NCI-H1105 (cell line): ENCODE measurements at regions not wholly inside any gene's neighbourhood (a gene's known extent, or its start where the extent isn't known, plus 50 kb on each side); places are given as distances from the start of the nearest gene placed in this dataset.

ENCODE experiments used
- DNase-seq: peaks from one replicate; lab custom pipeline; 2025; lab: John Stamatoyannopoulos, UW

DNA sequence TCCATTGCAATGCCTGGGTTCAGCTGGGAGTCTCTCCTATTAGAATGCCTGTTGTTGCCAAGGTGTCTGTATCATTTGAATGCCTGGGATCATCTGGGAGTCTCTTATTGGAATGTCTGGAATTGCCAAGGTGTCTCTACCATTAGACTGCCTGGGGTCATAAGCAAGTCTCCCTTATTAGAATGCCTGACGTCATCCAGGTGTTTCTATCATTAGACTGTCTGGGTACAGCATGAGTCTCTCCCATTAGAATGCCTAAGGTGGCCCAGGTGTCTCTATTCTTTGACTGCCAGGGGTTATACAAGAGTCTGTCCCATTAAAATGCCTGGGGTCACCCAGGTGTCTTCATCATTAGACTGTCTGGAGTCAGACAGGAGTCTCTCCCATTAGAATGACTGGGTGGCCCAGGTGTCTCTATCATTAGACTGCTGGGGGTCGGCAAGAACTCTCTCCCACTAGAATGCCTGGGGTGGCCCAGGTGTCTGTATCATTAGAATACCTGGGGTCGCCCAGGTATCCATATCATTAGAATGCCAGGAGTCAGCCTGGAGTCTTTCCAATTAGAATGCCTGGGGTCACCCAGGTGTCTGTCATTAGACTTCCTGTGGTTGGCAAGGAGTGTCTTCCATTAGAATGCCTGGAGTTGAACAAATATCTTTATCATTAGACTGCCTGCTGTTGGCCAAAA lies 2274.0 kb downstream of the TP53TG3F start:
- DNase-seq, result no peak

DNA sequence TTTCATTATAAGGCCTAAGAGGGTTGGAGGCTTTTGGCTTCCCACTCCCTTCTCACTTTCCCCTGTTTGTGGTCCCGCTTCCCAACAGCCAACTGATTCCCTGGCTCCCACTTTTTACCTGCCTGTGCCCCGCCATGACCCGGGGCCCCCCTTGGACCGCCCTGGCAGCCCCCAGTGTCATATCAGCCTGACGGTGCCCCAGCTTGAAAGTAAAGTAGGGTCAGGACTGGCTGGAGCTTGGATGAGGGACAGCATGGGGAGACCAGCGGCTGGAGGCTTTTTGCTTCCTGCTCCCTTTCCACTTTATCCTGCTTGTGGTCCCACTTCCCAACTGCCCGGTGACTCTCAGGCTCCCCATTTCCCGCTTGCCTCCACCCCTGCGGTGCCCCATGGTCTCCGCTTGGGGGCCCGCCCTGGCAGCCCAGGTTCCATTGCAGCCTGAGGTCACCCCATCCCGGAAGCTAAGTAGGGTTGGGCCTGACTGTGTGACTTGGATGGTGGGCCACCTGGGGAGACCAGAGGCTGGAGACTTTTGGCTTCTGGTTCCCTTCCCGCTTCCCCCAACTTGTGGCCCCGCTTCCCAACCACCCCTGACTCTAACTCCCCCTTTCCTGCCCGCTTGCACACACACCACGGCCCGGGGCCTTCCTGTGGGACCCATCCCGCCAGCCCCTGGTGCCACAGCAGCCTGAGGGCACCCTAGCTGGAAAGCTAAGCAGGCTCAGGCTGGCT lies 2274.7 kb downstream of the TP53TG3F start:
- no peak for DNase-seq

DNA sequence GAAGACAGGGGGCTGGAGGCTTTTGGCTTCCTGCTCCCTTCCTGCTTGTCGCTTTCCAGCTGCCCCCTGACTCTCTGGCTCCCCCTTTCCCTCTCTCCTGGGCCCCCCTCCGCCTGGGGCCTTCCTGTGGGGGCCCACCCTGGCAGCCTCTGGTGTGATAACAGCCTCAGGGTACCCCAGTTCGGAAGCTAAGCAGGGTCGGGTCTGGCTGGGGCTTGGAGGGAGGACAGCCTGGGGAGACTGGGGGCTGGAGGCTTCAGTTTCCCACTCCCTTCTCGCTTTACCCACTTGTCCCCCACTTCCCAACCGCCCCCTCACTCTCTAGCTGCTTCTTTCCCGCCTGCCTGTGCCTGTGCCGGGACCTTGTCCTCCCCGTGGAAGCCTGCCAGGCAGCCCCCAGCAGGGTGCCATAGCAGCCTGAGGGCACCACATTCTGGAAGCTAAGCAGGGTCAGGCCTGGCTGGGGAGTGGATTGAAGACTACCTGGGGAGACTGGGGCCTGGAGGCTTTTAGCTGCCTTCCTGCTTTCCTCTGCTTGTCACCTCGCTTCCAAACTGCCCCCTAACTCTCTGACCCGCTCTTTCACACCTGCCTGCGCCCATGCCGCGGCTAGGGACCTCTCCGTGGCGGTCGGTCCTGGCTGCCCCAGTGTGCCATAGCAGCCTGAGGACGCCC lies 2275.5 kb downstream of the TP53TG3F start:
- DNase-seq, result no peak

DNA sequence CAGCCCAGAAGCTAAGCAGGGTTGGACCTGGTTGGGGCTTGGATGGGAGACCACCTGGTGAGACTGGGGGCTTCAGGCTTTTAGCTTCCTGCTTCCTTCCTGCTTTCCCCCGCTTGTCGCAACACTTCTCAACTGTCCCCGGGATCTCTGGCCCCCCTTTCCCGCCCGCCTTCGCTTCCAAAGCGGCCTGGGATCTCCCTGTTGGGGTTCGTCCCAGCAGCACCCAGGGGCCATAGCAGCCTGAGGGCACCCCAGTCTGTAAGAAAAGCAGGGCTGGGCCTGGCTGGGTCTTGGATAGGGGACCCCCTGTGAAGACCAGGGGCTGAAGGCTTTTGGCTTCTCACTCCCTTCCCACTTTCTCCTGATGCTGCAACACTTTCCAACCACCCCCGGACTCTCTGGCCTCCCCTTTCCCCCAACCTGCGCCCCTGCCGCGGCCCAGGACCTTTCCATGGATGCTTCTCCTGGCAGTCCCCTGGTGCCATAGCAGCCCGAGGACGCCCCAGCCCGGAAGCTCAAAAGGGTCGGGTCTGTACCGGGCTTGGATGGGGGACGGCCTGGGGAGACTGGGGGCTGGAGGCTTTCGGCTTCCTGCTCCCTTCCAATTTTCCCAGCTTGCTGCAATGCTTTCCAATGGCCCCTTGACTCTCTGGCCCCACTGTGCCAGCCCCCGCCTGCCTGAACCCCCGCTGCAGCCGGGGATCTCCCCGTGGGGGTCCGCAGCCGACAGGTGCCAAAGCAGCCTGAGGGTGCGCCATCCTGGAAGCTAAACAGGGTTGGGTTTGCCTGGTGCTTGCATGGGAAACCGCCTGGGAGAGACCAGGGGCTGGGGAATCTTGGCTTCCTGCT lies 2276.2 kb downstream of the TP53TG3F start:
- DNase-seq, result no peak

DNA sequence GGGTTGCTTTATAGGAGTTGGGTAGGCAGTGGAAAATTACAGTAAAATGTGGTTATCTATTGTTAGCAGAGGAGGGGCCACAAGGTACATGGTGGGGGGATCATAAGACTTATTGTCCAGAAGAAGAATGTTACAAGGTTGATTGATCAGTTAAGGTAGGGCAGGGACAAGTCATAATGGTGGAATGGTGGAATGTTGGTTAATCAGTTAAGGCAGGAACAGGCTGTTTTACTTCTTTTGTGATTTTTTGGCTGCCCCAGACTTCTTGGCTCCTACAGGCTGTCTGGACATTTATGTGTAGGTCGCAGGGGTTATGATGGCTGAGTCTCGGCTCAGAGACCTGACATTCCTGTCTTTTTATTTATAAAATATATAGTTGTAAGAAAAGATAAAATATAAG lies 2277.1 kb downstream of the TP53TG3F start:
- no peak for DNase-seq

DNA sequence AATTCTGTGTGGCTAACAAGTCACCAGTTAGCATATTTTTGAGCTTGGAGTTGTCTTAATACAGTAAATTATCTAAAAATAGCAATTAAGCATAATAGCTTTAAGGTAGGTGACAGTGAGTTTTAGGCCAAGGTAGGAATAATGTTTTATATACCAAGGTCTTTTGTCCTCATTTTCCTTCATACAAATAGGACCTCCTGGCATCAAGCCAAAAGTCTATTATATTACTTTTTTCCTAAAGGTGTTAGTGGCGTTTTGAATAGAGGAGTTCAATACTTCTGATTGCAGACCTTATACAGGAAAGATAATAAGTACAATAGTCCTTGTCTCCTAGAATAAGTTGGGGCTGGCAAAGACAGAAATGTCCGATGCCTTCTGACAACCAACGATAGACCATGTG lies 2277.7 kb downstream of the TP53TG3F start:
- DNase-seq, result no peak

DNA sequence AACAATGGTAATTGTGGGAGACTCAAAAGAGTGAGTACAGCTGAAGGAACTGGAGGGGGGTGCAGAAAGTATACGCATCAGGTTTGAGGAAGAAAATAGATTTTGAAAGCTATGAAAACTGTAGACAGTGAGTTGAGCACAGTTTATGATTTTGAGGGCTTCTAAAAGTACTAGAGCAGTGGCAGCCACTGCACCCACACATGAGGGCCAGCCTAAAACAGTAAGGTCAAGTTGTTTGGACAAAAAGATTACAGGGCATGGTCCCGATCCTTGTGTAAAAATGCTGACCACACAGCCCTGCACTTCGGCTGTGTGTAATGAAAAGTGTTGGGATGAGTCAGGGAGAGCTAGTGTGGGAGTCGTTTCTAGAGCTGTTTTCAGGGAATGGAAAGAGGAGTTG lies 2282.1 kb downstream of the TP53TG3F start:
- no peak for DNase-seq

DNA sequence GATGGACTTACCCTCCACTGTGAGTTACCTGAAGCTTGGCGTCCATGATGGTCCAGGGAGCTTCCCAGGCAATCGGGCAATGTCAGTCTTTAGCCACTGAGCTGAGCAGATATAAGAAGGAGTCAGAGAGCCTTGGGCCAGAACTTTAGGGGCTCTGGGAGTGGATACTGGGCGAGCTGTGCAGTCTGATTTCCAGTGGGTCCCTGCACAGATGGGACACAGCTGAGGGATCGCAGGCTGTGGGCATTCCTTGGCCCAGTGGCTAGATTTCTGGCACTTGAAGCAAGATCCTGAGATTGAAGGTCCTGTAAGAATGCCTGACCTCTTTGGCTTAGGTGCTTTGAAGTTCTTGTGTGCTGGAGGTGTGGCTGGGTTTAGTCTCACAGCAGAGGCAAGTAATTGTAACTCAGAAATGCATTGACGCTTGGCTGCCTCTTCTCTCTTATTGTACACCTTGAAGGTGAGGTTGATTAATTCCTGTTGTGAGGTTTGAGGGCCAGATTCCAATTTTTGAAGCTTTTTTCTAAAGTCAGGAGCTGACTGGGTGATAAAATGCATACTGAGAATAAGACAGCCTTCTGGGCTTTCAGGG lies 2283.8 kb downstream of the TP53TG3F start:
- DNase-seq, result no peak

DNA sequence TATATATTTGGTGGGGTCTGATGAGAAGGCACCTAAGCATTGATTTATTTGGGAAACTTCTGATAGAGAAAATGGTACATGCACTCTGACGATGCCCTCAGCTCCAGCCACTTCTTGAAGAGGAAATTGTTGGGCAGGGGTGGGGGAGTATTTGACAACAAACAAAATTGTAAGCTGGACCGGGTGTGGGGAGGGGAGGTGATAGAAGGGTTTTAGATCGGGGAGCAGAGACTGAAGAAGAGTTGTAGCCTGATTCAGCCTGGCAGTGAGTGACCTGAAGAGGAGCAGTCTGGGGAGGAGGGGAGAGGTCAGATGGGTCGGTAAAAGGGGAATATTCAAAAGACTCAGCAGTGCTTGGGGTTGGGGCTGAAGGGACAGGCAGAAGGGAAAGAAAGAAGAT lies 2284.7 kb downstream of the TP53TG3F start:
- DNase-seq, result no peak

DNA sequence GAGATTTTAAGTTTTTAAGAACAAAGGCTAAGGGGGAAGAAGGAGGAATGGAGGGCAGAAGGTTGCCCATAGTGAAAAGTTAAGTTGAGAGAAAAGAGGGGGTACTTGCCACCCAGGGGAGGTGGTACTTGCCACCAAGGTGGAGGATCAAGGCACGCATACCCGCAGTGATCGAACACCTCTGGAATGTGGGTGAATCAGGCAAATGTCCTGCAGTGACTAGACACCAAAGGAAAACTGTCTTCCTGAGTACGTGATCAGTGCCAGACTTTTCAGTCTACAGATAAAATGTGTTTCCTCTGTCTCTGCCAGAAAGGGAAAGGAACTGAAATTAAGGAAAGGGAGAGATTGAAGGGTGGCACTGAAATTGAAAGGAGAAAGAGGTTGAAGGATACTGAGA lies 2285.3 kb downstream of the TP53TG3F start:
- DNase-seq, result no peak

DNA sequence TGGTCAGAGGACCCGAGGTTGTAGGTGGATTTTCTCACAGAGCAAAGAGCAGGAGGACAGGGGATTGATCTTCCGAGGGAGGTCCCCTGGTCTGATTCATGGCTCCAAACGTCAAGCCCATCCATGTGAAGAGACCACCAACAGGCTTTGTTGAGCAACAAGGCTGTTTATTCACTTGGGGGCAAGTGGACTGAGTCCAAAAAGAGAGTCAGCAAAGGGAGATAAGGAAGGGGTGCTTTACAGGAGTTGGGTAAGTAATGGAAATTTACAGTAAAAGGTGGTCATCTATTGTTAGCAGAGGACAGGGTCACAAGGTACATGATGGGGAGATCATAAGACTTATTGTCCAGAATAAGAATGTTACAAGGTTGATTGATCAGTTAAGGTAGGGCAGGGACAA lies 2285.8 kb downstream of the TP53TG3F start:
- DNase-seq, result no peak

DNA sequence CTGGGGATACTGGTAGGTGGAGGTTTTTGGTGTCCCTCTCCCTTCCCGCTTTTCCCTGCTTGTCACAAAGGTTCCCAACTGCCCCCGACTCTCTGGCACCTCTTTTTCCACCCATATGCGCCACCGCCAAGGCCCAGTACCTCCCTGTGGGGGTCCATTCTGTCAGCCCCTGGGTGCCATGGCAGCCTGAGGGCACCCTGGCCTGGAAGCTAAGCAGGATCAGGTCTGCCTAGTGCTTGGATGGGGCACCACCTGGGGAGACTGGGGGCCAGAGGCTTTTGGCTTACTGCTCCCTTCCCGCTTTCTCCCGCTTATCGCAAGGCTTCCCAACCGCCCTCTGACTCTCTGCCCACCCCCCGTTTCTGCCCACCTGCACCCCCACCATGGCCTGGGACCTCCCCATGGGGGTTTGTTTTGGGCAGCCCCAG lies 2286.4 kb downstream of the TP53TG3F start:
- DNase-seq, result no peak

DNA sequence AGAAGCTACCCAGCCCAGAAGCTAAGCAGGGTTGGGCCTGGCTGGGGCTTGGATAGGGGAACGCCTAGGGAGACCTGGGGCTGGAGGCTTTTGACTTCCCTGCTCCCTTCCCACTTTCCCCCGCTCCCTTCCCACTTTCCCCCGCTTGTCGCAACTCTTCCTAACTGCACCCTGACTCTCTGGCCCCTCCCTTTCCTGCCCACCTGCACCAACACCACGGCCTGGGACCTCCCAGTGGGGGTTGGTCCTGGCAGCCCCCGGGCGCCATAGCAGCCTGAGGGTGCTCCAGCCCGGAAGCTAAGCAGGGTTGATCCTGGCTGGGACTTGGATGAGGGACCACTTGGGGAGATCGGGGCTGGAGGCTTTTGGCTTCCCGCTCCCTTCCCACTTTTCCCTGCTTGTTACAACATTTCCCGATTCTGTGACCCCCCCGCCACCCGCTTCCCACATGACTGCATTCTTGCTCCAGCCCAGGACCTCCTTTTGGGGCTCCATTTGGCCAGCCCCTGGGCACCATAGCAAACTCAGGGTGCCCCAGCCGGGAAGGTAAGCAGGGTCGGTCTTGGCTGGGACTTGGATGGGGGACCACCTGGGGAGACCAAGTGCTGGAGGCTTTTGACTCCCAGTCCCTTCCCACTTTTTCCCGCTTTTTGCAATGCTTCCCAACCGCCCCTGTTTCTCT lies 2287.0 kb downstream of the TP53TG3F start:
- DNase-seq, result no peak

DNA sequence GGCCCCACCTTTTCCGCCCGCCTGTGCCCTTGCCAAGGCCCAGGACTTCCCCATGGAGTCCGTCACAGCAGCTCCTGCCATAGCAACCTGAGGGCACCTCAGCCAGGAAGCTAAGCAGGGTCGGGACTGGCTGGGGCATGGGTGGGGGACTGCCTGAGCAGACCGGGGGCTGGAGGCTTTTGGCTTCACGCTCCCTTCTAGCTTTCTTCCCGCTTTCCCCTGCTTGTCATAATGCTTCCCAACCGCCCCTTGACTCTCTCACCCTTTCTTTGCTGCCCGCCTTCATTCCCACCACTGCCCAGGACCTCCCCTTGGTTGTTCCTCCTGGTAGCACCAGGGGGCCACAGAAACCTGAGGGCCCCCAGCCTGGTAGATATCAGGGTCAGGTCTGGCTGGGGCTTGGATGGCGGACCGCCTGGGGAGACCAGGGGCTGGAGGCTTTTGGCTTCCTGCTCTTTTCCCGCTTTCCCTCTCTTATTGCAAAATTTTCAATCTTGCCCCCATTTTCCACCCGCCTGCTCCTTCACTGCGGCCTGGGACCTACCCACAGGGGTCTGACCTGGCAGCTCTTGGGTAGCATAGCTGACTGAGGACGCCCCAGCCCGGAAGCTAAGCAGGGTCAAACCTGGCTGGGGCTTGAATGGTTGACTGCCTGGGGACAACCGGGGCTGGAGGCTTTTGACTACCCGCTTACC lies 2287.7 kb downstream of the TP53TG3F start:
- DNase-seq, result no peak

DNA sequence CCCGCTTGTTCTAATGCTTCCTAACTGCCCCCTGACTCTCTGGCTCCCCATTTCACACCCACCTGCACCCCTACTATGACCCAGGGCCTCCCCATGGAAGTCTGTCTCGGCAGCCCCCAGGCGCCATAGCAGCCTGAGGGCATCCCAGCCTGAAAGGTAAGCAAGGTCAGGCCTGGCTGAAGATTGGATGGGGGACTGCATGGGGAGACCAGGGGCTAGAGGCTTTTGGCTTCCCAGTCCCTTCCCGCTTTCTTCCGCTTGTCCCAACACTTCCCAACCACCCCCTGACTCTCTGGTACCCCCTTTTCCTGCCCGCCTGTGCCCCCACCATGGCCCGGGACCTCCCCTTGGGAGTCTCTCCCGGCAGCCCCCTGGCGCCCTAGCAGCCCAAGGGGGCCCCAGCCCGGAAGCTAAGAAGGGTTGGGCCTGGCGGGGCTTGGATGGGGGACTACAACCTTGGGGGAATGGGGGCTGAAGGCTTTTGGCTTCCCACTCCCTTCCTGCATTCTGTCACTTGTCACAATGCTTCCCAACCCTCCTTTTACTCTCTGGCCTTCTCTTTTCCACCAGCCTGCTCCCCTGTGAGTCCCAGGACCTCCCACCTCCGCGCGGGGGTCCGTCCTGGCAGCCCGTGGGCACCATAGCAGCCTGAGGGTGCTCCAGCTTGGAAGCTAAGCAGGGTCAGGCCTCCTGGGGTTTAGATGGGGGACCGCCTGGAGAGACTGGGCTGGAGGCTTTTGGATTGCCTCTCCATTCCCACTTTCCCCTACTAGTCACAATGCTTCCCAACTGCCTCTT lies 2288.4 kb downstream of the TP53TG3F start:
- no peak for DNase-seq

DNA sequence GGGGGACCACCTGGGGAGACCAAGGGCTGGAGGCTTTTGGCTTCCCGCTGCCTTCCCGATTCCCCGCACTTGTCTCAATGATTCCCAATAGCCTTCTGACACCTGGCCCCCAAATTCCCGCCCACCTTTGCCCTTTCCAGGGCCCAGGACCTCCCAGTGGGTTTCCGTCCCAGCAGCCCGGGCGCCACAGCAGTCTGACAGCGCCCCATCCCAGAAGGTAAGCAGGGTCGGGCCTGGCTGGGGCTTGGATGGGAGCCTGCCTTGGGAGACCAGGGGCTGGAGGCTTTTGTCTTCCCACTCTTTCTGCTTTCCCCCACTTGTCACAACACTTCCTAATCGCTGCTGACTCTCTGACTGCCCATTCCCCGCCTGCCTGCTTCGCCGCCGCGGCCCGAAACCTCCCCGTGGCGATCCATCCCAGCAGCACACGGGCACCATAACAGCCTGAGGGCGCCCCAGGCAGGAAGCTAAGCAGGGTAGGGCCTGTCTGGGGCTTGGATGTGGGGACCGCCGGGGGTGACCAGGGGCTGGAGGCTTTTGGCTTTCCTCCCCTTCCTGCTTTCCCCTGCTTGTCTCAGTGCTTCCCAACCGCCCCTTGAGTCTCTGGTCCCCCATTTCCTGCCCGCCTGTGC lies 2289.3 kb downstream of the TP53TG3F start:
- no peak for DNase-seq

DNA sequence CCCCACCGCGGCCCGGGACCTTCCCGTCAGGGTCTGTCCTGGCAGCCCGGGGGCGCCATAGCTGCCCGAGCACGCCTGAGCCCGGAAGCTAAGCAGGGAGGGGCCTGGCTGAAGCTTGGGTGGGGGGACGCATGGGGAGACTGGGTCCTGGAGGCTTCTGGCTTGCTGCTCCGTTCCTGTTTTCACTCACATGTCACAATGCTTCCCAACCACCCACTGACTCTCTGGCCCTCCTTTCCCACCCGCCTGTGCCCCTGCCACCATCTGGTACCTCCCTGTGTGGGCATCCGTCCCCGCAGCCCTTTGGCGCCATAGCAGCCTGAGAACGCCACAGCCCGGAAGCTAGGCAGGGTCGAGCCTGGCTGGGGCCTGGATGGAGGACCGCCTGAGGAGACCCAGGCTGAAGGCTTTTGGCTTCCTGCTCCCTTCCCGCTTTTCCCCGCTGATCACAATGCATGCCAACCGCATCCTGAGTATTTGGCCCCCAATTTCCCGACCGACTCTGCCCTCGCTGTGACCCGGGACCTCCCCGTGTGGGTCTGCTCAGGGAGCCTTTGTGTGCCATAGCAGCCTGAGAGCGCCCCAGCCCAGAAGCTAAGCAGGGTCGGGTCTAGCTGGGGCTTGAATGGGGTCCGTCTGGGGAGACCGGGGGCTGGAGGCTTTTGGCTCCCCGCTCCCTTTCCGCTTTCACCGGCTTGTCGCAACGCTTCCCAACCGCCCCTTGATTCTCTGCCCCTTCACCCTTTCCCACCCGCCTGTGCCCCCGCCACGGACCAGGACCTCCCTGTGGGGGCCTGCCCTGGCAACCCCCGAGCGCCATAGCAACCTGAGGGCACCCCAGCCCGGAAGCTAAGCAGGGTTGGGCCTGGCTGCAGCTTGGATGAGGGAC lies 2290.1 kb downstream of the TP53TG3F start:
- DNase-seq, result no peak

DNA sequence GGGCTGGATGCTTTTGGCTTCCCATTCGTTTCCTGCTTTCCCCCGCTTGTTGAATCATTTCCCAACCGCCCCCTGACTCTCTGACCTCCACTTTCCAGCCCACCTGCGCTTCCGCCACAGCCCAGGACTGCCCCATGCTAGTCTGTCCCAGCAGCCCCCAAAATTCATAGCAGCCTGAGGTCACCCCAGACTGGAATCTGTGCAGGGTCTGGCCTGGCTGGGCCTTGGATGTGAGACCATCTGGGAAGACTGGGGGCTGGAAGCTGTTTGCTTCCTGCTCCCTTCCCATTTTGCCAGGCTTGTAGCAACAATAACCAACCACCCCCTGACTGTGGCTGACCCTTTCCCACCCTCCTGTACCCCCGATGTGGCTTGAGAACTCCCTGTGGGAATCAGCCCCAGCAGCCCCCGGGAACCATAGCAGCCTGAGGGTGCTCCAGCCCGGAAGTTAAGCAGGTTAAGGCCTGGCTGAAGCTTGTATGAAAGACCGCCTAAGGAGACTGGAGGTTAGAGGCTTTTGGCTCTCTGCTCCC lies 2290.8 kb downstream of the TP53TG3F start:
- DNase-seq, result no peak
